T-helper 9 cell (primary cell): ENCODE measurements at regions not wholly inside any gene's neighbourhood (a gene's known extent, or its start where the extent isn't known, plus 50 kb on each side); places are given as distances from the start of the nearest gene placed in this dataset.
"Not testable (repeated sequence)": the region's sequence is repeated elsewhere in the genome, so short reads cannot be mapped to it uniquely, and the experiment has no call there.

Experiments
- DNase-seq: peaks from one replicate; pipeline ENCODE4 v3.0.0-alpha.2; 2020

- DNase-seq = no peak
These were observed 583.6 kb downstream of the GALC start for GRCh38 chr14:87409393-87409792.

- no peak for DNase-seq
These were observed 585.6 kb downstream of the GALC start for GRCh38 chr14:87407344-87407743.

GRCh38 chr14:87405563-87405962 lies 587.4 kb downstream of the GALC start:
- DNase-seq = no peak

- no peak for DNase-seq
These were observed 595.5 kb downstream of the GALC start for GRCh38 chr14:87397499-87397898.

- DNase-seq = no peak
These were observed 601.9 kb downstream of the GALC start for GRCh38 chr14:87391066-87391465.

GRCh38 chr14:87388946-87389345 lies 604.0 kb downstream of the GALC start:
- no peak for DNase-seq

GRCh38 chr14:87387806-87388205 lies 605.2 kb downstream of the GALC start:
- no peak for DNase-seq

- no peak for DNase-seq
These were observed 606.5 kb downstream of the GALC start for GRCh38 chr14:87386524-87386923.

GRCh38 chr14:87380054-87380453 lies 612.9 kb downstream of the GALC start:
- no peak for DNase-seq

- no peak for DNase-seq
These were observed 624.2 kb downstream of the GALC start for GRCh38 chr14:87368751-87369150.

- not testable (repeated sequence) for DNase-seq
These were observed 632.7 kb downstream of the GALC start for GRCh38 chr14:87360246-87360645.

- DNase-seq = no peak
These were observed 642.0 kb downstream of the GALC start for GRCh38 chr14:87351007-87351406.

GRCh38 chr14:87349921-87350320 lies 643.1 kb downstream of the GALC start:
- no peak for DNase-seq

GRCh38 chr14:87343652-87344051 lies 649.3 kb downstream of the GALC start:
- no peak for DNase-seq

- DNase-seq = no peak
These were observed 657.8 kb downstream of the GALC start for GRCh38 chr14:87334997-87335685.

GRCh38 chr14:87331991-87332390 lies 661.0 kb downstream of the GALC start:
- no peak for DNase-seq

- DNase-seq = no peak
These were observed 667.2 kb downstream of the GALC start for GRCh38 chr14:87325741-87326140.

- no peak for DNase-seq
These were observed 669.8 kb downstream of the GALC start for GRCh38 chr14:87323191-87323590.

GRCh38 chr14:87321548-87321947 lies 671.4 kb downstream of the GALC start:
- DNase-seq = no peak

- DNase-seq = no peak
These were observed 680.1 kb downstream of the GALC start for GRCh38 chr14:87312894-87313205.

GRCh38 chr14:87312169-87312893 lies 680.7 kb downstream of the GALC start:
- no peak for DNase-seq

- no peak for DNase-seq
These were observed 683.4 kb downstream of the GALC start for GRCh38 chr14:87309557-87309956.

GRCh38 chr14:87306409-87307168 lies 686.4 kb downstream of the GALC start:
- no peak for DNase-seq

GRCh38 chr14:87305345-87305744 lies 687.6 kb downstream of the GALC start:
- DNase-seq = no peak
